HEK293 (cell line): ENCODE measurements at regions not wholly inside any gene's neighbourhood (a gene's known extent, or its start where the extent isn't known, plus 50 kb on each side); places are given as distances from the start of the nearest gene placed in this dataset.

Source experiments
- CTCF ChIA-PET: fragments of 350-600 bp; formaldehyde crosslinking; extraction: SDS; loops from one replicate; lab custom pipeline; 2021; ENCODE audit warnings: antibody characterized with exemption; lab: Yijun Ruan, JAX
- POLR2A ChIA-PET: fragments of 300-600 bp; formaldehyde crosslinking; extraction: SDS; loops from one replicate; lab custom pipeline; 2020; ENCODE audit warnings: antibody characterized with exemption, inconsistent platforms; lab: Yijun Ruan, JAX
- H3K27ac ChIP-seq: fragments of 200-500 bp; sonication (Bioruptor generic); 2 replicates; pipeline ENCODE4 v1.5.1; 2014; ENCODE audit warnings: low read depth, low read length, control low read depth, inconsistent platforms; ENCODE audit errors: extremely low read depth
- H3K36me3 ChIP-seq, 2 experiments: fragments of 200-500 bp in 1 of 2; sonication (Bioruptor generic) in 1 of 2; 1 replicate in 1 of 2; 2 replicates in 1 of 2; pipeline ENCODE4 v1.5.1; 2014 to 2017; ENCODE audit warnings: inconsistent platforms in 2 of 2, low read length in 2 of 2; ENCODE audit not compliant: control insufficient read depth in 2 of 2, insufficient read depth in 1 of 2
- H3K4me1 ChIP-seq: fragments of 200-500 bp; sonication (Bioruptor generic); 2 replicates; pipeline ENCODE4 v1.5.1; 2014; ENCODE audit warnings: mild to moderate bottlenecking, low read length, inconsistent platforms; ENCODE audit not compliant: control insufficient read depth, insufficient read depth
- H3K4me3 ChIP-seq: 2 replicates; pipeline ENCODE4 v1.5.1; 2011; ENCODE audit warnings: low read depth, mild to moderate bottlenecking, control low read depth, low read length, moderate library complexity
- H3K9me3 ChIP-seq: fragments of 200-500 bp; sonication (Bioruptor generic); 2 replicates; pipeline ENCODE4 v1.5.1; 2014; ENCODE audit warnings: low read depth, low read length, inconsistent platforms; ENCODE audit not compliant: control insufficient read depth, insufficient read depth
- AEBP2 ChIP-seq: fragments of 450-650 bp; formaldehyde crosslinking; IDR thresholded peaks from 2 replicates; pipeline ENCODE4 v1.5.1; 2016; ENCODE audit warnings: missing biosample characterization, missing genetic modification characterization, borderline replicate concordance
- BCL11A ChIP-seq: fragments of 450-650 bp; formaldehyde crosslinking; IDR thresholded peaks from 2 replicates; pipeline ENCODE4 v1.5.1; 2016; ENCODE audit warnings: low read depth, missing biosample characterization, missing genetic modification characterization
- BCL6B ChIP-seq: fragments of 450-650 bp; formaldehyde crosslinking; IDR thresholded peaks from 2 replicates; pipeline ENCODE4 v1.5.1; 2017; ENCODE audit warnings: missing biosample characterization, missing genetic modification characterization
- GLIS1 ChIP-seq: fragments of 450-650 bp; formaldehyde crosslinking; IDR thresholded peaks from 2 replicates; pipeline ENCODE4 v1.5.1; 2016; ENCODE audit warnings: missing biosample characterization, missing genetic modification characterization
- KLF1 ChIP-seq: fragments of 450-650 bp; formaldehyde crosslinking; IDR thresholded peaks from 2 replicates; pipeline ENCODE4 v1.5.1; 2016; ENCODE audit warnings: missing biosample characterization, missing genetic modification characterization
- KLF17 ChIP-seq: fragments of 450-650 bp; formaldehyde crosslinking; IDR thresholded peaks from 2 replicates; pipeline ENCODE4 v1.5.1; 2016; ENCODE audit warnings: missing biosample characterization, missing genetic modification characterization
- KLF9 ChIP-seq: fragments of 450-650 bp; formaldehyde crosslinking; IDR thresholded peaks from 2 replicates; pipeline ENCODE4 v1.5.1; 2016; ENCODE audit warnings: missing biosample characterization, missing genetic modification characterization, low read depth
- REPIN1 ChIP-seq: fragments of 450-650 bp; formaldehyde crosslinking; IDR thresholded peaks from 2 replicates; pipeline ENCODE4 v1.5.1; 2017; ENCODE audit warnings: missing biosample characterization, missing genetic modification characterization, low read depth
- ZBTB21 ChIP-seq: fragments of 450-650 bp; formaldehyde crosslinking; IDR thresholded peaks from 2 replicates; pipeline ENCODE4 v1.5.1; 2017; ENCODE audit warnings: missing biosample characterization, missing genetic modification characterization
- ZIC2 ChIP-seq: fragments of 450-650 bp; formaldehyde crosslinking; IDR thresholded peaks from 2 replicates; pipeline ENCODE4 v1.5.1; 2016; ENCODE audit warnings: missing biosample characterization, missing genetic modification characterization
- ZNF121 ChIP-seq: fragments of 450-650 bp; formaldehyde crosslinking; IDR thresholded peaks from 2 replicates; pipeline ENCODE4 v1.5.1; 2016; ENCODE audit warnings: missing biosample characterization, missing genetic modification characterization
- ZNF132 ChIP-seq: fragments of 450-650 bp; formaldehyde crosslinking; IDR thresholded peaks from 2 replicates; pipeline ENCODE4 v1.5.1; 2017; ENCODE audit warnings: missing biosample characterization, missing genetic modification characterization, borderline replicate concordance
- ZNF138 ChIP-seq: fragments of 450-650 bp; formaldehyde crosslinking; IDR thresholded peaks from 2 replicates; pipeline ENCODE4 v1.5.1; 2016; ENCODE audit warnings: missing biosample characterization, missing genetic modification characterization, borderline replicate concordance
- ZNF341 ChIP-seq: fragments of 450-650 bp; formaldehyde crosslinking; IDR thresholded peaks from 2 replicates; pipeline ENCODE4; 2016; ENCODE audit warnings: low read depth, missing biosample characterization, missing genetic modification characterization
- ZNF362 ChIP-seq: fragments of 450-650 bp; formaldehyde crosslinking; IDR thresholded peaks from 2 replicates; pipeline ENCODE4 v1.5.1; 2016; ENCODE audit warnings: missing biosample characterization, missing genetic modification characterization
- ZNF366 ChIP-seq: fragments of 450-650 bp; formaldehyde crosslinking; conservative IDR thresholded peaks from 2 replicates; pipeline ENCODE4 v1.5.1; 2016; ENCODE audit warnings: missing biosample characterization, missing genetic modification characterization
- ZNF48 ChIP-seq: fragments of 450-650 bp; formaldehyde crosslinking; IDR thresholded peaks from 2 replicates; pipeline ENCODE4 v1.5.1; 2016; ENCODE audit warnings: missing biosample characterization, missing genetic modification characterization
- ZNF548 ChIP-seq: fragments of 450-650 bp; formaldehyde crosslinking; IDR thresholded peaks from 2 replicates; pipeline ENCODE4 v1.5.1; 2016; ENCODE audit warnings: missing biosample characterization, missing genetic modification characterization
- ZNF571 ChIP-seq: fragments of 450-650 bp; formaldehyde crosslinking; IDR thresholded peaks from 2 replicates; pipeline ENCODE4 v1.5.0; 2017; ENCODE audit warnings: missing biosample characterization, missing genetic modification characterization
- ZNF629 ChIP-seq: fragments of 450-650 bp; formaldehyde crosslinking; IDR thresholded peaks from 2 replicates; pipeline ENCODE4 v1.5.1; 2017; ENCODE audit warnings: missing biosample characterization, missing genetic modification characterization
- ZNF670 ChIP-seq: fragments of 450-650 bp; formaldehyde crosslinking; IDR thresholded peaks from 2 replicates; pipeline ENCODE4 v1.5.1; 2016; ENCODE audit warnings: missing biosample characterization, missing genetic modification characterization, low read depth
- ZNF768 ChIP-seq: fragments of 450-650 bp; formaldehyde crosslinking; IDR thresholded peaks from 2 replicates; pipeline ENCODE4 v1.5.1; 2018; ENCODE audit warnings: missing biosample characterization, mild to moderate bottlenecking, missing genetic modification characterization
- ZNF837 ChIP-seq: fragments of 450-650 bp; formaldehyde crosslinking; IDR thresholded peaks from 2 replicates; pipeline ENCODE4 v1.5.1; 2016; ENCODE audit warnings: missing biosample characterization, missing genetic modification characterization
- ZSCAN16 ChIP-seq: fragments of 450-650 bp; formaldehyde crosslinking; IDR thresholded peaks from 2 replicates; pipeline ENCODE4 v1.5.1; 2016; ENCODE audit warnings: missing biosample characterization, missing genetic modification characterization
- TF ChIP-seq, protein P1 (sequence below): IDR thresholded peaks from 2 replicates; pipeline ENCODE4 v1.6.1; 2011; ENCODE audit warnings: mild to moderate bottlenecking, low read depth, low read length, borderline replicate concordance
- TF ChIP-seq, protein P2 (sequence below): fragments of 450-650 bp; formaldehyde crosslinking; IDR thresholded peaks from 2 replicates; pipeline ENCODE4 v1.5.1; 2017; ENCODE audit warnings: missing biosample characterization, missing genetic modification characterization
- TF ChIP-seq, protein P3 (sequence below): fragments of 450-650 bp; formaldehyde crosslinking; IDR thresholded peaks from 2 replicates; pipeline ENCODE4 v1.5.1; 2017; ENCODE audit warnings: missing biosample characterization, missing genetic modification characterization

GRCh38 chr2:188207554-188207953 lies 84.1 kb upstream of the GULP1 start (continued):
- TF ChIP-seq AEBP2 (tag by site-specific recombination): no peak

DNA sequence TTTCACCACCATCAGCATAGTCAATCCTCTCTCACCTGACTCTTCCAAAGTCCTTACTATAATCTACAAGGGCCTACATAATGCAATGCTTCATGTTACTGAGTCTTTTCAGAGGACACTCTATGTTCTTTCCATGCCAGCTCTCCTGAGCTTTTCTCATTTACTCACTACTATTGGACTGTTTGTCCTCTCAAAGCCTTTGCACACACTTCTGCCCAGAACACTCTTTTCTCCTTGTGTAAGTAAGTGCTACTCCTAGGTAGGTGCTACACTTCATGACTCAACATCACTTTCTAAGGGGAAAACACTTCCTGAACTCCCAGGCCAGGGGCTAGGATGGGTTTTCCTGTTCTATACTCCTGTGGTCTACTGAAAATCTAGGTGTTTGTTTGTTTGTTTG lies 82.5 kb upstream of the GULP1 start:
- POLR2A ChIA-PET: no interaction called here
- TF ChIP-seq ZNF629 (tag by site-specific recombination) (no peak), ZNF670 (tag by site-specific recombination) (no peak), REPIN1 (tag by site-specific recombination) (no peak), ZNF121 (no peak), BCL11A (tag by site-specific recombination) (no peak), ZNF548 (tag by site-specific recombination) (no peak), ZNF138 (no peak)
- TF ChIP-seq, protein P1, sequence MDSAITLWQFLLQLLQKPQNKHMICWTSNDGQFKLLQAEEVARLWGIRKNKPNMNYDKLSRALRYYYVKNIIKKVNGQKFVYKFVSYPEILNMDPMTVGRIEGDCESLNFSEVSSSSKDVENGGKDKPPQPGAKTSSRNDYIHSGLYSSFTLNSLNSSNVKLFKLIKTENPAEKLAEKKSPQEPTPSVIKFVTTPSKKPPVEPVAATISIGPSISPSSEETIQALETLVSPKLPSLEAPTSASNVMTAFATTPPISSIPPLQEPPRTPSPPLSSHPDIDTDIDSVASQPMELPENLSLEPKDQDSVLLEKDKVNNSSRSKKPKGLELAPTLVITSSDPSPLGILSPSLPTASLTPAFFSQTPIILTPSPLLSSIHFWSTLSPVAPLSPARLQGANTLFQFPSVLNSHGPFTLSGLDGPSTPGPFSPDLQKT: no peak
- TF ChIP-seq, protein P2, sequence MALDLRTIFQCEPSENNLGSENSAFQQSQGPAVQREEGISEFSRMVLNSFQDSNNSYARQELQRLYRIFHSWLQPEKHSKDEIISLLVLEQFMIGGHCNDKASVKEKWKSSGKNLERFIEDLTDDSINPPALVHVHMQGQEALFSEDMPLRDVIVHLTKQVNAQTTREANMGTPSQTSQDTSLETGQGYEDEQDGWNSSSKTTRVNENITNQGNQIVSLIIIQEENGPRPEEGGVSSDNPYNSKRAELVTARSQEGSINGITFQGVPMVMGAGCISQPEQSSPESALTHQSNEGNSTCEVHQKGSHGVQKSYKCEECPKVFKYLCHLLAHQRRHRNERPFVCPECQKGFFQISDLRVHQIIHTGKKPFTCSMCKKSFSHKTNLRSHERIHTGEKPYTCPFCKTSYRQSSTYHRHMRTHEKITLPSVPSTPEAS (tag by site-specific recombination): no peak
- TF ChIP-seq, all 188 proteins: peak for 0

DNA sequence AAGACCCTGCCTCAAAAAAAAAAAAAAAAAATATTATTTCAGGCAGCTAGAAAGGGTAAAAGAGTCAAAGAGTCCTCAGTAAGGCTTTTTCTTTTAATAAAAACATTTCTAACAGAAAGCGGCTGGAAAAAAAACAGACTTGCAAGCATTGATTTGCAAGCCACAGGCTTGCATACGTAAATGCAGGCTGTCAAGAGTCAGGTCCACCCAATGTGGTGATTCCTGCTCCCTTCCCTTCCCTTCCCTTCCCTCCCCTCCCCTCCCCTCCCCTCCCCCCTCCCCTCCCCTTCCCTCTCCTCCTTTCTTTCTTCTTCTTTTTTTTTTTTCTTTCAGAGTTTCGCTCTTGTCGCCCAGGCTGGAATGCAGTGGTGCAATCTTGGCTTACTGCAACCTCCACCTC lies 74.4 kb upstream of the GULP1 start:
- TF ChIP-seq KLF17 (tag by site-specific recombination) (no peak), ZNF48 (tag by site-specific recombination) (no peak), GLIS1 (tag by site-specific recombination) (no peak), ZNF366 (tag by site-specific recombination) (no peak), ZIC2 (tag by site-specific recombination) (no peak), ZNF768 (no peak), ZSCAN16 (no peak), KLF9 (tag by site-specific recombination) (no peak), KLF1 (tag by site-specific recombination) (no peak), BCL6B (tag by site-specific recombination) (no peak), ZNF837 (no peak), ZNF362 (tag by site-specific recombination) (no peak), ZBTB21 (no peak), ZNF132 (no peak), ZNF571 (tag by site-specific recombination) (no peak), ZNF138 (no peak), ZNF341 (tag by site-specific recombination) (no peak)
- TF ChIP-seq, protein P3, sequence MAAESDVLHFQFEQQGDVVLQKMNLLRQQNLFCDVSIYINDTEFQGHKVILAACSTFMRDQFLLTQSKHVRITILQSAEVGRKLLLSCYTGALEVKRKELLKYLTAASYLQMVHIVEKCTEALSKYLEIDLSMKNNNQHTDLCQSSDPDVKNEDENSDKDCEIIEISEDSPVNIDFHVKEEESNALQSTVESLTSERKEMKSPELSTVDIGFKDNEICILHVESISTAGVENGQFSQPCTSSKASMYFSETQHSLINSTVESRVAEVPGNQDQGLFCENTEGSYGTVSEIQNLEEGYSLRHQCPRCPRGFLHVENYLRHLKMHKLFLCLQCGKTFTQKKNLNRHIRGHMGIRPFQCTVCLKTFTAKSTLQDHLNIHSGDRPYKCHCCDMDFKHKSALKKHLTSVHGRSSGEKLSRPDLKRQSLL: no peak
- TF ChIP-seq, all 188 proteins: peak for 0
- CTCF ChIA-PET: interaction anchor here (0.7 kb wide), 1 partner anchor 961 kb away, joined by 3 read pairs; no protein-coding TSS in a partner anchor
- no peaks in the 10 kb centered on the region for H3K36me3 ChIP-seq
- no peak overlapping the region for H3K4me3 ChIP-seq
- H3K4me1 ChIP-seq: no peaks in the 10 kb centered on the region
- H3K9me3 ChIP-seq: no peaks in the 10 kb centered on the region
- POLR2A ChIA-PET: no interaction called here
- H3K27ac ChIP-seq: no peak overlapping the region

More for the DNA sequence above, 82.5 kb upstream of the GULP1 start:
- Histone ChIP-seq H3K4me1 (no peaks in the 10 kb centered on the region), H3K27ac (no peak overlapping the region), H3K9me3 (no peaks in the 10 kb centered on the region), H3K4me3 (no peak overlapping the region), H3K36me3 (no peaks in the 10 kb centered on the region)
- CTCF ChIA-PET: no interaction called here
